Endothelial cell of umbilical vein (primary cell): ENCODE measurements at regions not wholly inside any gene's neighbourhood (a gene's known extent, or its start where the extent isn't known, plus 50 kb on each side); places are given as distances from the start of the nearest gene placed in this dataset.

ENCODE experiments used
- BruUV-seq: library from RNA; stranded (reverse); fragments of 400-500 nt; replicated peaks from 2 replicates; lab custom pipeline; 2021; lab: Mats Ljungman, UMichigan
- CTCF ChIA-PET: fragments of 300-600, 350-600 bp; sonication (Branson Sonifier 250); formaldehyde crosslinking; loops from one replicate; lab custom pipeline; 2021; ENCODE audit warnings: antibody characterized with exemption, inconsistent platforms; lab: Charles Lee
- POLR2A ChIA-PET: fragments of 300-600, 350-600 bp; sonication (Branson Sonifier 250); formaldehyde crosslinking; loops from one replicate; lab custom pipeline; 2021; ENCODE audit warnings: antibody characterized with exemption, inconsistent platforms; lab: Charles Lee
- DNase-seq: peaks from one replicate; pipeline ENCODE4 v3.0.0-alpha.2; 2011; ENCODE audit warnings: low read depth, low spot score
- FAIRE-seq: peaks from 2 replicates; lab custom pipeline; 2011; peaks lifted over from hg19 to GRCh38; lab: Jason Lieb, UNC
- H2AFZ ChIP-seq: 2 replicates; pipeline ENCODE4 v1.6.0; 2012; ENCODE audit warnings: low read depth, low read length, control low read depth, inconsistent platforms
- H3K27ac ChIP-seq: 2 replicates; pipeline ENCODE4 v1.5.1; 2011; ENCODE audit warnings: low read depth, mild to moderate bottlenecking, control low read depth, low read length, moderate library complexity; ENCODE audit not compliant: insufficient read depth
- H3K27me3 ChIP-seq, 2 experiments: 2 replicates each; pipeline versions ENCODE4 v1.6.0 to v1.6.1; 2011; ENCODE audit warnings: low read length in 2 of 2, mixed read lengths in 1 of 2; ENCODE audit not compliant: control insufficient read depth in 2 of 2, insufficient read depth in 2 of 2
- H3K36me3 ChIP-seq, 2 experiments: 2 replicates in 1 of 2; 3 replicates in 1 of 2; pipeline ENCODE4 v1.5.1; 2011; ENCODE audit warnings: low read length in 2 of 2, mild to moderate bottlenecking in 1 of 2, moderate library complexity in 1 of 2; ENCODE audit not compliant: control insufficient read depth in 2 of 2, insufficient read depth in 2 of 2; ENCODE audit errors: extremely low read depth in 1 of 2
- H3K4me1 ChIP-seq: 3 replicates; pipeline ENCODE4 v1.5.1; 2011; ENCODE audit warnings: mild to moderate bottlenecking, low read length; ENCODE audit not compliant: control insufficient read depth, insufficient read depth; ENCODE audit errors: extremely low read depth
- H3K4me2 ChIP-seq: 2 replicates; pipeline ENCODE4 v1.6.1; 2011; ENCODE audit warnings: low read length, control low read depth, mixed read lengths; ENCODE audit not compliant: insufficient read depth
- H3K4me3 ChIP-seq, 3 experiments: fragments of 200-600 bp in 1 of 3; sonication (generic), shearing (Covaris generic) in 1 of 3; replicated peaks in 1 of 3; 2 replicates each; pipeline ENCODE4 v1.5.1; 2011 to 2016; ENCODE audit warnings: control low read depth in 3 of 3, low read length in 3 of 3, mild to moderate bottlenecking in 2 of 3, inconsistent platforms in 1 of 3, low read depth in 1 of 3, moderate library complexity in 1 of 3; ENCODE audit not compliant: insufficient read depth in 1 of 3
- H3K79me2 ChIP-seq: 2 replicates; pipeline ENCODE4 v1.6.0; 2012; ENCODE audit warnings: low read length, inconsistent platforms; ENCODE audit not compliant: control insufficient read depth, insufficient read depth
- H3K9ac ChIP-seq: replicated peaks from 2 replicates; pipeline ENCODE3; 2011; ENCODE audit warnings: low read length, control low read depth; ENCODE audit not compliant: insufficient read depth; ENCODE audit errors: extremely low read depth
- H3K9me1 ChIP-seq: replicated peaks from 3 replicates; pipeline ENCODE4 v1.6.0; 2011; ENCODE audit warnings: mild to moderate bottlenecking, low read length; ENCODE audit not compliant: control insufficient read depth, insufficient read depth; ENCODE audit errors: extremely low read depth
- H3K9me3 ChIP-seq: replicated peaks from 2 replicates; pipeline ENCODE4 v1.5.1; 2012; ENCODE audit warnings: low read length, inconsistent platforms; ENCODE audit not compliant: control insufficient read depth, insufficient read depth
- H4K20me1 ChIP-seq: replicated peaks from 2 replicates; pipeline ENCODE3; 2011; ENCODE audit warnings: mild to moderate bottlenecking, low read length; ENCODE audit not compliant: control insufficient read depth, insufficient read depth; ENCODE audit errors: extremely low read depth
- CTCF ChIP-seq, 2 donors: IDR thresholded peaks; 1 replicate in 1 of 2; 2 replicates in 1 of 2; pipeline ENCODE4 v1.5.1; 2011; ENCODE audit warnings: low read length in 2 of 2, mild to moderate bottlenecking in 2 of 2, moderate library complexity in 2 of 2, control low read depth in 1 of 2, inconsistent platforms in 1 of 2, low read depth in 1 of 2; ENCODE audit not compliant: insufficient read depth in 1 of 2; ENCODE audit errors: extremely low read depth in 1 of 2
- EZH2 ChIP-seq: IDR thresholded peaks from 2 replicates; pipeline ENCODE4 v1.6.1; 2012; ENCODE audit warnings: borderline replicate concordance, low read depth, mild to moderate bottlenecking, moderate library complexity, low read length, inconsistent platforms; ENCODE audit not compliant: severe bottlenecking
- FOS ChIP-seq: IDR thresholded peaks from 2 replicates; pipeline ENCODE4 v1.6.1; 2011; ENCODE audit warnings: mild to moderate bottlenecking, low read length, moderate library complexity, borderline replicate concordance; ENCODE audit not compliant: insufficient read depth
- GATA2 ChIP-seq: IDR thresholded peaks from 2 replicates; pipeline ENCODE4 v1.7.0; 2011; ENCODE audit warnings: low read depth, mild to moderate bottlenecking, moderate library complexity, mixed read lengths, low read length; ENCODE audit not compliant: insufficient read length, insufficient read depth
- JUN ChIP-seq: IDR thresholded peaks from 2 replicates; pipeline ENCODE4 v1.6.1; 2011; ENCODE audit warnings: borderline replicate concordance, low read depth; ENCODE audit not compliant: insufficient read length, insufficient read depth
- MAX ChIP-seq: IDR thresholded peaks from 2 replicates; pipeline ENCODE4 v1.6.1; 2011; ENCODE audit not compliant: insufficient read depth, insufficient read length
- MYC ChIP-seq: IDR thresholded peaks from one replicate; pipeline ENCODE4 v1.6.1; 2011; ENCODE audit warnings: mild to moderate bottlenecking, low read depth, low read length
- POLR2A ChIP-seq: IDR thresholded peaks from 2 replicates; pipeline ENCODE4 v1.6.1; 2012; ENCODE audit warnings: low read depth, mild to moderate bottlenecking, control low read depth, low read length
- POLR2AphosphoS5 ChIP-seq: IDR thresholded peaks from 2 replicates; pipeline ENCODE4 v1.6.1; 2012; ENCODE audit warnings: low read depth, mild to moderate bottlenecking, control low read depth, low read length, moderate library complexity; ENCODE audit not compliant: insufficient read depth
- dilution Hi-C: fragments of 300-500 bp; cut with MboI; formaldehyde crosslinking; loops from one replicate; pipeline ENCODE4 v1.15.0; 2019; ENCODE audit warnings: low sequenced_read_pairs; ENCODE audit not compliant: extremely low pct_ligation_motif_present
- intact Hi-C: fragments of 100-400 bp; cut with micrococcal nuclease; formaldehyde crosslinking; loops from one replicate; pipeline ENCODE4 v1.10.0; 2022

GRCh38 chr2:58638256-58638805, 397.2 kb upstream of the FANCL start:
- FAIRE-seq, result no peak
- no TSS peak for BruUV-seq
- peak; percentile 80 for DNase-seq
- no peaks in the 10 kb centered on the region for H3K79me2 ChIP-seq
- ChIA-PET CTCF (interaction anchor here (0.8 to 3.5 kb wide), 8 partner anchors 10 to 1944 kb away, joined by 3 to 21 read pairs (median 4); no protein-coding TSS in a partner anchor), POLR2A (interaction anchor here (0.6 kb wide), 1 partner anchor 18 kb away, joined by 5 read pairs; no protein-coding TSS in a partner anchor)
- peak overlapping the region; percentile 66 for H2AFZ ChIP-seq
- H3K27ac ChIP-seq, result peak overlapping the region; percentile 72
- no peaks in the 10 kb centered on the region for H3K27me3 ChIP-seq
- peaks cover 35% of the 10 kb centered on the region for H3K4me1 ChIP-seq
- H3K4me3 ChIP-seq, result peak overlapping the region in 1 of 3 experiments; percentile 14
- no peaks in the 10 kb centered on the region for H4K20me1 ChIP-seq
- TF ChIP-seq POLR2AphosphoS5 (no peak), JUN (peak; percentile 69), POLR2A (no peak), MYC (no peak), GATA2 (peak; percentile 13), EZH2 (no peak), CTCF (IDR thresholded peaks at IDR 0.05; ENCODE audit: extremely low read depth in 1 of 2, insufficient read depth in 1 of 2, low read depth in 1 of 2, low read length in 2 of 2) (no peak), FOS (peak; percentile 30), MAX (no peak)
- H3K9me1 ChIP-seq, result no peaks in the 10 kb centered on the region
- H3K36me3 ChIP-seq, result no peaks in the 10 kb centered on the region
- peak overlapping the region; percentile 94 for H3K4me2 ChIP-seq
- dilution Hi-C loops, result no loop called here
- no peaks in the 10 kb centered on the region for H3K9me3 ChIP-seq
- peak overlapping the region; percentile 66 for H3K9ac ChIP-seq
- intact Hi-C loops, result loop anchor here (10.0 kb wide), 1 partner anchor 394 kb away; the partner anchor contains the start of gene FANCL
